Glutamatergic neuron (in vitro differentiated cells): ENCODE measurements at regions not wholly inside any gene's neighbourhood (a gene's known extent, or its start where the extent isn't known, plus 50 kb on each side); places are given as distances from the start of the nearest gene placed in this dataset.

Source experiments
- DNase-seq: peaks from one replicate; pipeline ENCODE4 v3.0.0; 2022
- H3K27ac Mint-ChIP-seq: one replicate; pipeline ENCODE4 v1.8.0; 2020; ENCODE audit warnings: mild to moderate bottlenecking, mixed read lengths, inconsistent platforms; ENCODE audit not compliant: unreplicated experiment
- H3K27me3 Mint-ChIP-seq: one replicate; pipeline ENCODE4 v1.8.0; 2020; ENCODE audit warnings: mild to moderate bottlenecking, moderate library complexity, mixed read lengths, inconsistent platforms; ENCODE audit not compliant: unreplicated experiment
- H3K36me3 Mint-ChIP-seq: one replicate; pipeline ENCODE4 v1.8.0; 2020; ENCODE audit warnings: mild to moderate bottlenecking, mixed read lengths, inconsistent platforms; ENCODE audit not compliant: unreplicated experiment
- H3K4me1 Mint-ChIP-seq: one replicate; pipeline ENCODE4 v1.8.0; 2020; ENCODE audit warnings: mild to moderate bottlenecking, low read depth, mixed read lengths, inconsistent platforms; ENCODE audit not compliant: unreplicated experiment
- H3K4me3 Mint-ChIP-seq: one replicate; pipeline ENCODE4 v1.8.0; 2020; ENCODE audit warnings: mild to moderate bottlenecking, mixed read lengths, inconsistent platforms; ENCODE audit not compliant: unreplicated experiment
- H3K9me3 Mint-ChIP-seq: one replicate; pipeline ENCODE4 v1.8.0; 2020; ENCODE audit warnings: mild to moderate bottlenecking, moderate library complexity, mixed read lengths, inconsistent platforms; ENCODE audit not compliant: unreplicated experiment
- CTCF ChIP-seq: fragments of 200-600 bp; sonication (generic); IDR thresholded peaks from one replicate; pipeline ENCODE4 v1.5.0; 2021; ENCODE audit not compliant: partially characterized antibody, unreplicated experiment

- Mint-ChIP-seq H3K36me3 (no peaks in the 10 kb centered on the region), H3K9me3 (no peaks in the 10 kb centered on the region), H3K4me3 (no peak overlapping the region), H3K27ac (no peak overlapping the region), H3K4me1 (no peaks in the 10 kb centered on the region), H3K27me3 (no peaks in the 10 kb centered on the region)
- no peak for TF ChIP-seq CTCF
- DNase-seq = no peak
These were observed 80.6 kb downstream of the TNFSF18 start for GRCh38 chr1:172970186-172970585.

GRCh38 chr1:172971241-172971640 lies 79.5 kb downstream of the TNFSF18 start:
- Mint-ChIP-seq H3K4me3 (no peak overlapping the region), H3K36me3 (no peaks in the 10 kb centered on the region), H3K27ac (no peak overlapping the region), H3K4me1 (no peaks in the 10 kb centered on the region), H3K9me3 (no peaks in the 10 kb centered on the region), H3K27me3 (no peaks in the 10 kb centered on the region)
- TF ChIP-seq CTCF = no peak
- no peak for DNase-seq

- H3K4me3 Mint-ChIP-seq = no peak overlapping the region
- no peak overlapping the region for H3K27ac Mint-ChIP-seq
These were observed 78.5 kb downstream of the TNFSF18 start for GRCh38 chr1:172972258-172972657.

GRCh38 chr1:172973424-172973823 lies 77.3 kb downstream of the TNFSF18 start:
- H3K36me3 Mint-ChIP-seq = no peaks in the 10 kb centered on the region
- no peaks in the 10 kb centered on the region for H3K4me1 Mint-ChIP-seq
- H3K4me3 Mint-ChIP-seq = no peak overlapping the region
- DNase-seq = no peak
- no peak overlapping the region for H3K27ac Mint-ChIP-seq
- TF ChIP-seq CTCF = no peak
- H3K27me3 Mint-ChIP-seq = no peaks in the 10 kb centered on the region
- no peaks in the 10 kb centered on the region for H3K9me3 Mint-ChIP-seq

More at GRCh38 chr1:172972258-172972657, 78.5 kb downstream of the TNFSF18 start:
- H3K9me3 Mint-ChIP-seq = no peaks in the 10 kb centered on the region
- DNase-seq = no peak
- no peaks in the 10 kb centered on the region for H3K4me1 Mint-ChIP-seq
- TF ChIP-seq CTCF = no peak
- H3K36me3 Mint-ChIP-seq = no peaks in the 10 kb centered on the region
- no peaks in the 10 kb centered on the region for H3K27me3 Mint-ChIP-seq

- no peak for DNase-seq
- no peak for TF ChIP-seq CTCF
- Mint-ChIP-seq H3K27me3 (peaks cover 2% of the 10 kb centered on the region), H3K4me1 (no peaks in the 10 kb centered on the region), H3K9me3 (no peaks in the 10 kb centered on the region), H3K4me3 (no peak overlapping the region), H3K27ac (no peak overlapping the region), H3K36me3 (no peaks in the 10 kb centered on the region)
These were observed 74.3 kb downstream of the TNFSF18 start for GRCh38 chr1:172976222-172977041.
